Left lobe of liver (tissue), 2 donors: ENCODE measurements at regions not wholly inside any gene's neighbourhood (a gene's known extent, or its start where the extent isn't known, plus 50 kb on each side); places are given as distances from the start of the nearest gene placed in this dataset.

Experiments
- ATAC-seq: fragments of 200-7000 bp; cut with Tn5 transposase; one replicate; pipeline ENCODE4 v1.9.1; 2020; ENCODE audit warnings: mild to moderate bottlenecking, moderate library complexity
- DNase-seq: peaks from one replicate; pipeline ENCODE4 v3.0.0-alpha.2; 2020; ENCODE audit warnings: low spot score
- donor health status: DM: no; HTN: no; CAD: no; lungs with moderate emphysema.
- donor health status: DM: no; HTN: yes; CAD: no.

- no peak for ATAC-seq
- DNase-seq: no peak
Measured at GRCh38 chr3:151990696-151991376, 117.4 kb downstream of the SUCNR1 start.

DNA sequence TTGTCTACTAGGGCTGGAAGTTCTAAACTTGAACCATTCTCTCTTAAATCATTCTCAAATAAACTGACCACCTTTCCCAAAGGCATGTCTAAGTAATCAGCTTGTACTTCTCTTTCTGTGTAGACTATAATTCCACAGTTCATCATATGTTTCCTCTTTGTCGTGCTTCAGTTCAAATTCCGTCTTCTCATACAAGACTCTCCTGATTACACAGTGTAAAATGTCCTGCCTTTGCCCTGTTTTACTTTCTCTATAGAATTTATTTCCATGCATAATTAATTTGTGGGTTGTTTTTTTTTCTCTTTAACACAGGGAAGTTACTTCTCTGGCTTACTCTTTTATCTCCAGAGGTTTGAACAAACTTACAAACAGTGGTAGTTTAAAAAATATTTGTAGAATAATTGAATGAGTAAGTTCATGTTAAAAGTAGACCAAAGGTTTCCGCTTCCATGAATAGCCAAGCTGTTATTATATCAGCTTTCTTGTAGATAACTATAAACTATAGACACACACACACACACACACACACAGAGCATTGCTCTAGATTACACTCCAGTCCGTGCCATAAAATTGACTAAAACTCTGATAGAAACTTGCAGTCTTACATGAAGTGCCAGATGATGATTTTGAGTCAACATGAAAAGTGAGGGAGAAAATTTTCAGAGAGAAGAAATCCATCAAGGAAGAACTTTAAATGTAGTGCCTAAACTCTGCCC is 119.0 kb downstream of the SUCNR1 start:
- DNase-seq (no peak), ATAC-seq (no peak)

DNA sequence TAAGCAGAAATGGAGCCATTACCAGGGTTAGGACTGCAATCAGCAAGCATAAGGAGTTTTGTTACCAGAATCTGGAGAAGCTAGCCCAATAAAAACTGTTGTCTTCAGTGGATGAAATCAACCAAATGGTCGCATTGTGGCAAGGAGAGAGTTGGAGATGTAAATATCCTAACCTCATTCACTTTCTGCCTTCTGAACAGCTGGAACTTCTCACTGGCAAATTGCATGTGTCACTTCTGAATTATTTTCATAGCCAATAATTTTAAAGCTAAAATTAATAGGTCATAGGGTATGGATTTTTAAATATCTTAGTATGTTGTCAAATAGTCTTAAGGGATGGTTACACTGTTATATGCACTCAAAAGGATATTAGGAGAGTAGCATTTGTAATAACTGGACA is 121.6 kb downstream of the SUCNR1 start:
- DNase-seq (no peak), ATAC-seq (no peak)

GRCh38 chr3:151998744-151999143 is 125.3 kb downstream of the SUCNR1 start:
- ATAC-seq (no peak), DNase-seq (no peak)

GRCh38 chr3:151999936-152000335 is 126.5 kb downstream of the SUCNR1 start:
- no peak for DNase-seq
- no peak for ATAC-seq

DNA sequence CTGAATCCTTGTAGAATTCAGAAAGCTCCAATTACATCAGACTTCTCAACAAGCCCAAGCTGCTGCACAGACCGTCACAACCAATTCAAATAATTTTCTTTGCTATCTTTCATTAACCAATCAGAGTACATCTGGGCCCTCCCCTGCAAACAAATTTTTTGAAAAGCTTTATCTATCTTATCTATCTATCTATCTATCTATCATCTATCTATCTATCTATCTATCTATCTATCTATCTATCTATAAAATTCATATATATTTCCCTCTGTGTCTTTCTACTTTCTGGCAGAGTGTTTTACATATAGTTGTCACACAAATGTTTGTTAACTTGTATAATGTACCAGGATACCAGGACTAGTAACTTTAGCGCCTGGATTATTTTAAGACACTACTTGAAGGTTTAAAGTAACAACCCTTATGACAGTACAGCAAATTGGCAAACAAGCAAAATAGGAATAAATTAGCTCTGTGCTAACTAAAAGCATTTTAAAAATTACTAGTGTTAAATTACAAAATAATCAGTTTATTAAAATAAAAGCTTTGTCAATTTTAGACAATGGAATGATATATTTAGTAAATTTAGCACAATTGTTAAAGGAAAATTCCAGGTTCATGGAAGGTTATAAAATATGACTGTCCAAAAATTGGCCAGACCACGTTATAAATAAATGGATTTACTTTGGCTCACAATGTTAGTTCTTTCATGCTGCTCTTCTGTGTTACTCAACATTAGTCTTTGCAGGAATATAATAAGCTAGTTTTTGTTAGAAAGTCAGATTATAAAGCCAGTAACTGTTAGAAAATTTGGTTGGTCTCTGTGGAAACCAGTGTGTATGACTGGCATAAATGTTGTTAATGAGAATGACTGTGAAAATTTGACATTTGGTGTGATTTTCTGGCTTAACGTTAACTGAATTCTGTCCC is 138.6 kb downstream of the SUCNR1 start:
- no peak for DNase-seq
- no peak for ATAC-seq

GRCh38 chr3:152019508-152019907 is 146.1 kb downstream of the SUCNR1 start:
- DNase-seq: no peak
- ATAC-seq: no peak

DNA sequence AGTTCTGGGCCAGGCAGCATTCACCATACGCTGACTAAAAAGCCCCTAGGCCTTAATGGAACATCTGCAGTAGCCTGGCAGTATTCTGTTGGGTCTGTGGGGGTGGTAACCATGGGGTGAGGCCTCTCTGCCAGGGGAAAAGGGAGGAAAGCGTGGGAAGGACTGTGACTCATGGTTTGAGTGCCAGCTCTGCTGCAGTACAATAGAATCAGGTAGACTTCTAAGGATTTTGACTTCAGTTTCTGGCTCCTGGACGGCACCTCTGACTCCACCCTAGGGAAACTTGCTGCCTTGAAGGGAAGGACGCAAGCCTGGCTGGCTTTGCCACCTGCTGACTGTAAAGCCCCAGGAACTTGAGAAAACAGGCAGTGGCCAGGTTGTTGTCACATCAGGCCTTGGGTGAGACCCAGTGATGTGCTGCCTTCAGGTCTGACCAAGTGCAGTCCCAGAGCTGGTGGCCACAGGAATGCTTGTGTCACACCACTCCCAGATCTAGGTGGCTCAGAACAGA is 148.6 kb downstream of the SUCNR1 start:
- ATAC-seq (no peak), DNase-seq (no peak)

- DNase-seq: no peak
- no peak for ATAC-seq
Measured at GRCh38 chr3:152026033-152026556, 152.7 kb downstream of the SUCNR1 start.

DNA sequence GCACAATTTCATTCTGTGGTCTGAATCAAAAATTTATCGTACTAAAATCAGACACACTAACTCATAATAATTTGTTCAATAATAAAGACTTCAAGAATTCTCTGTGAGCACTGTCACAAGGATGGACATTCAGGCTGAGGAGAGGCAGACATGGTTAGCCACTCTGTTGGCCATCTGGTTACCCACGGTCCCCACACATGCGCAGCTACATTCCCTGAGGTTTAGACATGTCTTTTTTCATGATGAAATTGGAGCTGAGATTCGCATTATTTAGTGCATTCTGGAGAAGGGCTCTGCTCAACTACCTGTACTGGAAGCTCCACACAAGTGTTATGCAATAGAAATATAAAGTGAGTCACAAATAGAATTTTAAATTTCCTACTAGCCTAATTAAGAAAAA is 156.9 kb downstream of the SUCNR1 start:
- no peak for ATAC-seq
- DNase-seq: no peak

GRCh38 chr3:152031321-152031720 is 157.9 kb downstream of the SUCNR1 start:
- DNase-seq: no peak
- no peak for ATAC-seq

GRCh38 chr3:152037297-152037696 is 163.9 kb downstream of the SUCNR1 start:
- DNase-seq: no peak

GRCh38 chr3:152037953-152038352 is 164.5 kb downstream of the SUCNR1 start:
- no peak for ATAC-seq
- DNase-seq: no peak

More at GRCh38 chr3:152037297-152037696, 163.9 kb downstream of the SUCNR1 start:
- ATAC-seq: no peak

GRCh38 chr3:152038490-152038889 is 165.0 kb downstream of the SUCNR1 start:
- ATAC-seq (no peak), DNase-seq (no peak)

- ATAC-seq (no peak), DNase-seq (no peak)
Measured at GRCh38 chr3:152039887-152040286, 166.4 kb downstream of the SUCNR1 start.

- ATAC-seq: no peak
- no peak for DNase-seq
Measured at GRCh38 chr3:152040319-152040718, 166.9 kb downstream of the SUCNR1 start.

DNA sequence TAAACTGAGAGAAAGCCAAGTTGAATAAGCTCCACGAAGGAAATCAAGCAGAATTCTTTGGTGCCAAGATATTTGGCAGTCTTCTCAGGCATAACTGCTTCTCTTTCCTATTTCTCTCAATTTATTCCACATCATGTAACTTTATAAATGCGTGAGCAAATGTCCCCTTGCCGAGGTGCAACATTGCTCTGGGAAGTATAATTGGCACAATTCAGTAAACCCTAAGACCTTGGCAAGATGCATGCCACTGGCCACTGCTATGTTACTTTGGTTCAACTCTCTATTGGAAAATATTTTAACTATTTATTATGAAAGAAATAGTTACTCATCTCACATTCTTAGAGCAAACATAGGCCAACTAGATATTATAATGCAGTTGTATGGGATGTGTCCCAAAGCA is 170.2 kb downstream of the SUCNR1 start:
- DNase-seq: no peak
- no peak for ATAC-seq

GRCh38 chr3:152046280-152046679 is 172.8 kb downstream of the SUCNR1 start:
- ATAC-seq (no peak), DNase-seq (no peak)

DNA sequence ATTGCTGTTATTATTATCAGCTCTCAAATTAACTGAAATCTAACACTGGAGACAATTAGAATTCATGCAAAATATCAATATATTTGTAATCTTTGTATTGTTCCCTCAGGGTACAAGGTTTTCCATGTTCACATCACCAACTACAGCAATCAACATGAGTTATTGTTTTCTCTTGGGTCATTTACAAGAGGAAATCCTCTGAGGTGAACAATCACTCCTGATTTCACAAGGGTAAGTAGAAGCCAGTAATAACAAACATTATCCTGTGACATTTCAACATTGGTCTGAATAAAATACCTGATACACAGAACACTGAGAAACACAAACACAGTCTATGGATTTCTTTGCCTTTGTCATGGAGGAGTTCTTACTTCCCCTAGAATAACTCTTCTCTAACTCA is 174.0 kb downstream of the SUCNR1 start:
- ATAC-seq (no peak), DNase-seq (no peak)

- ATAC-seq (no peak), DNase-seq (no peak)
Measured at GRCh38 chr3:152048831-152049230, 175.4 kb downstream of the SUCNR1 start.

GRCh38 chr3:152050903-152051302 is 177.5 kb downstream of the SUCNR1 start:
- ATAC-seq: no peak
- DNase-seq: no peak
